H9 (cell line): ENCODE measurements at regions not wholly inside any gene's neighbourhood (a gene's known extent, or its start where the extent isn't known, plus 50 kb on each side); places are given as distances from the start of the nearest gene placed in this dataset.

ENCODE experiments used
- DNase-seq: peaks from one replicate; pipeline ENCODE4 v3.0.0-alpha.2; 2017
- H2AFZ ChIP-seq: one replicate; pipeline ENCODE4 v1.6.1; 2013; ENCODE audit warnings: mild to moderate bottlenecking, low read length, control low read depth, moderate library complexity
- H2AK5ac ChIP-seq: 2 replicates; pipeline ENCODE4 v1.6.1; 2013; ENCODE audit warnings: low read length, control low read depth, mixed read lengths; ENCODE audit not compliant: insufficient read length
- H2BK120ac ChIP-seq: one replicate; pipeline ENCODE4 v1.6.1; 2013; ENCODE audit warnings: low read depth, mild to moderate bottlenecking, low read length, control low read depth, inconsistent platforms; ENCODE audit not compliant: poor library complexity, severe bottlenecking
- H2BK12ac ChIP-seq: 2 replicates; pipeline ENCODE4 v1.6.1; 2013; ENCODE audit warnings: low read length, control low read depth, mixed read lengths, low read depth; ENCODE audit not compliant: insufficient read length
- H2BK15ac ChIP-seq: 2 replicates; pipeline ENCODE4 v1.6.1; 2013; ENCODE audit warnings: low read depth, low read length, control low read depth
- H2BK20ac ChIP-seq: one replicate; pipeline ENCODE4 v1.6.1; 2013; ENCODE audit warnings: low read depth, mild to moderate bottlenecking, low read length, control low read depth, inconsistent platforms; ENCODE audit not compliant: poor library complexity, severe bottlenecking
- H2BK5ac ChIP-seq: 2 replicates; pipeline ENCODE4 v1.6.1; 2013; ENCODE audit warnings: low read length, control low read depth, mixed read lengths; ENCODE audit not compliant: insufficient read length
- H3K14ac ChIP-seq: 2 replicates; pipeline ENCODE4 v1.6.1; 2013; ENCODE audit warnings: low read length, control low read depth; ENCODE audit not compliant: insufficient read depth
- H3K18ac ChIP-seq: 2 replicates; pipeline ENCODE4 v1.6.1; 2013; ENCODE audit warnings: low read depth, mild to moderate bottlenecking, mixed read lengths, low read length, control low read depth; ENCODE audit not compliant: insufficient read length
- H3K23ac ChIP-seq: 2 replicates; pipeline ENCODE4 v1.6.1; 2013; ENCODE audit warnings: low read length, control low read depth, mixed read lengths, low read depth; ENCODE audit not compliant: insufficient read length
- H3K23me2 ChIP-seq: 2 replicates; pipeline ENCODE4 v1.6.1; 2013; ENCODE audit warnings: low read depth, mild to moderate bottlenecking, mixed read lengths, low read length, control low read depth; ENCODE audit not compliant: insufficient read length, poor library complexity, severe bottlenecking
- H3K27ac ChIP-seq: 2 replicates; pipeline ENCODE4 v1.5.1; 2013; ENCODE audit warnings: low read length, control low read depth, mixed read lengths, low read depth; ENCODE audit not compliant: insufficient read length
- H3K27me3 ChIP-seq: 2 replicates; pipeline ENCODE4 v1.6.1; 2013; ENCODE audit warnings: low read length, control low read depth, inconsistent platforms; ENCODE audit not compliant: insufficient read depth
- H3K4ac ChIP-seq: 2 replicates; pipeline ENCODE4 v1.6.1; 2013; ENCODE audit warnings: low read depth, mild to moderate bottlenecking, control low read depth, inconsistent platforms, low read length, moderate library complexity
- H3K4me1 ChIP-seq: 2 replicates; pipeline ENCODE4 v1.6.1; 2013; ENCODE audit warnings: low read length, control low read depth, inconsistent platforms; ENCODE audit not compliant: insufficient read depth
- H3K4me2 ChIP-seq: 2 replicates; pipeline ENCODE4 v1.6.1; 2013; ENCODE audit warnings: low read length, control low read depth, mixed read lengths; ENCODE audit not compliant: insufficient read length, insufficient read depth
- H3K56ac ChIP-seq: 2 replicates; pipeline ENCODE4 v1.6.1; 2013; ENCODE audit warnings: low read depth, mild to moderate bottlenecking, mixed read lengths, low read length, control low read depth; ENCODE audit not compliant: insufficient read length
- H3K79me1 ChIP-seq: 2 replicates; pipeline ENCODE4 v1.6.1; 2013; ENCODE audit warnings: low read depth, mild to moderate bottlenecking, moderate library complexity, low read length, control low read depth, inconsistent platforms; ENCODE audit not compliant: insufficient read depth, poor library complexity, severe bottlenecking
- H3K79me2 ChIP-seq: 2 replicates; pipeline ENCODE4 v1.6.1; 2013; ENCODE audit warnings: low read length, control low read depth, inconsistent platforms; ENCODE audit not compliant: insufficient read depth
- H3K9ac ChIP-seq: 2 replicates; pipeline ENCODE4 v1.6.1; 2013; ENCODE audit warnings: low read length, control low read depth, mixed read lengths; ENCODE audit not compliant: insufficient read length; ENCODE audit errors: extremely low read depth
- H3K9me3 ChIP-seq: one replicate; pipeline ENCODE4 v1.6.1; 2013; ENCODE audit warnings: low read depth, low read length, inconsistent platforms; ENCODE audit not compliant: control insufficient read depth
- H3T11ph ChIP-seq: one replicate; pipeline ENCODE4 v1.6.1; 2013; ENCODE audit warnings: mild to moderate bottlenecking, low read length, control low read depth, inconsistent platforms
- H4K20me1 ChIP-seq: one replicate; pipeline ENCODE4 v1.6.1; 2013; ENCODE audit not compliant: control insufficient read depth, insufficient read length, insufficient read depth
- H4K5ac ChIP-seq: 2 replicates; pipeline ENCODE4 v1.6.1; 2013; ENCODE audit warnings: low read depth, mild to moderate bottlenecking, mixed read lengths, low read length, control low read depth; ENCODE audit not compliant: insufficient read length
- H4K8ac ChIP-seq: replicated peaks from 2 replicates; pipeline ENCODE4 v1.6.1; 2013; ENCODE audit warnings: low read length, control low read depth, mixed read lengths, low read depth; ENCODE audit not compliant: insufficient read length
- H4K91ac ChIP-seq: 2 replicates; pipeline ENCODE4 v1.6.1; 2013; ENCODE audit warnings: low read depth, mild to moderate bottlenecking, moderate library complexity, mixed read lengths, low read length, control low read depth; ENCODE audit not compliant: insufficient read length
- H3K27ac Mint-ChIP-seq, 3 experiments: 2 replicates in 2 of 3; 3 replicates in 1 of 3; pipeline ENCODE4 v1.8.0; 2020 to 2021; ENCODE audit warnings: mixed read lengths in 3 of 3, mild to moderate bottlenecking in 1 of 3, moderate library complexity in 1 of 3
- H3K27me3 Mint-ChIP-seq: 2 replicates; pipeline ENCODE4 v1.8.0; 2021; ENCODE audit warnings: low read depth, mild to moderate bottlenecking, moderate library complexity, mixed read lengths
- H3K36me3 Mint-ChIP-seq, 3 experiments: 2 replicates in 2 of 3; 3 replicates in 1 of 3; pipeline ENCODE4 v1.8.0; 2020 to 2021; ENCODE audit warnings: low read depth in 3 of 3, mixed read lengths in 3 of 3; ENCODE audit not compliant: insufficient read depth in 1 of 3
- H3K4me1 Mint-ChIP-seq, 2 experiments: 2 replicates each; pipeline ENCODE4 v1.8.0; 2020; ENCODE audit warnings: mixed read lengths in 2 of 2
- H3K4me3 Mint-ChIP-seq, 2 experiments: 2 replicates in 1 of 2; 3 replicates in 1 of 2; pipeline ENCODE4 v1.8.0; 2020 to 2021; ENCODE audit warnings: mild to moderate bottlenecking in 2 of 2, mixed read lengths in 2 of 2, moderate library complexity in 1 of 2
- H3K9me3 Mint-ChIP-seq, 2 experiments: 2 replicates in 1 of 2; 3 replicates in 1 of 2; pipeline ENCODE4 v1.8.0; 2020; ENCODE audit warnings: mild to moderate bottlenecking in 2 of 2, mixed read lengths in 2 of 2, moderate library complexity in 1 of 2
- CTCF ChIP-seq: fragments of 200-600 bp; sonication (generic); conservative IDR thresholded peaks from 3 replicates; pipeline ENCODE4 v1.8.0; 2021; ENCODE audit warnings: antibody characterized with exemption, mild to moderate bottlenecking
- WGBS: extraction: QIAGEN DNeasy Blood & Tissue Kit; methylation state at CpG from one replicate; pipeline ENCODE4 v1.1.7; 2013; ENCODE audit warnings: missing lambda C conversion rate, low lambda C conversion rate, mixed read lengths; ENCODE audit not compliant: insufficient read length; ENCODE audit errors: extremely low coverage; 5-methylcytosine and 5-hydroxymethylcytosine counted together

DNA sequence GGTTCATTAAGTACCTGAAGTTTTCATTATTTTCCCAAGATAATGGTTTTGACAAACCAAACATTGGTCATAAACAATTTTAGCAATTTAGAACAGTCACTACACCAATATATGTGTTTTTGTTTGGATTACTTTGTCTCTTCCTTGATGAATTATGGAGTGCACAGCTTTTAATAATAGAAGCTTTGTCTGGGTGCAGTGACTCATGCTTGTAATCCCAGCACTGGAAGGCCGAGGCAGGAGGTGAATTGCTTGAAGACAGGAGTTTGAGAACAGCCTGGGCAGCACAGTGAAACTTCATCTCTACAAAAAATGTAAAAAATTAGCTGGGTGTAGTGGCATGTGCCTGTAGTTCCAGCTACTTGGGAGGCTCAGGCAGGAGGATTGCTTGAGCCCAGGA, 89.4 kb upstream of the ANKEF1 start:
- no peak overlapping the region for H2BK120ac ChIP-seq
- H3K27ac Mint-ChIP-seq: no peak overlapping the region
- DNase-seq: no peak

More for the DNA sequence above, 89.4 kb upstream of the ANKEF1 start:
- Histone ChIP-seq H3K9ac (no peak overlapping the region), H3K23me2 (no peaks in the 10 kb centered on the region), H3K79me2 (no peaks in the 10 kb centered on the region), H3K4me1 (no peaks in the 10 kb centered on the region), H3K27me3 (no peaks in the 10 kb centered on the region), H3K18ac (no peak overlapping the region), H2AFZ (no peak overlapping the region), H3K4me2 (no peak overlapping the region), H3K23ac (no peak overlapping the region), H2BK5ac (no peak overlapping the region), H4K5ac (no peak overlapping the region), H3K56ac (no peak overlapping the region), H2BK20ac (no peak overlapping the region), H4K91ac (no peak overlapping the region), H3T11ph (no peak overlapping the region), H3K79me1 (no peaks in the 10 kb centered on the region), H3K4ac (no peak overlapping the region), H2BK12ac (no peak overlapping the region), H2BK15ac (no peak overlapping the region), H3K9me3 (no peaks in the 10 kb centered on the region), H4K8ac (no peak overlapping the region), H2AK5ac (no peak overlapping the region), H4K20me1 (no peaks in the 10 kb centered on the region), H3K14ac (no peak overlapping the region), H3K27ac (no peak overlapping the region)
- Mint-ChIP-seq H3K9me3 (no peaks in the 10 kb centered on the region), H3K4me3 (no peak overlapping the region), H3K27me3 (no peaks in the 10 kb centered on the region), H3K4me1 (peaks cover 0 to 3% of the 10 kb centered on the region in 2 experiments; a peak in 2 of 4 replicates), H3K36me3 (no peaks in the 10 kb centered on the region)
- no peak for TF ChIP-seq CTCF
- WGBS: no CpG with 5 or more reads among the region's 1 CpG
